SK-N-SH (cell line): ENCODE measurements at regions not wholly inside any gene's neighbourhood (a gene's known extent, or its start where the extent isn't known, plus 50 kb on each side); places are given as distances from the start of the nearest gene placed in this dataset.

ENCODE experiments used
- CTCF ChIA-PET: fragments of 300-600, 350-600 bp; formaldehyde crosslinking; extraction: SDS; loops from one replicate; lab custom pipeline; 2021; lab: Yijun Ruan, JAX
- POLR2A ChIA-PET: fragments of 350-600 bp; sonication (Branson Sonifier 250); formaldehyde crosslinking; extraction: SDS; loops from one replicate; lab custom pipeline; 2020; ENCODE audit warnings: antibody characterized with exemption, inconsistent platforms; lab: Yijun Ruan, JAX
- DNase-seq: peaks from one replicate; pipeline ENCODE4 v3.0.0; 2012
- H2AFZ ChIP-seq: fragments of 200-600 bp; sonication (generic); 2 replicates; pipeline ENCODE4 v1.8.1; 2016; ENCODE audit warnings: antibody characterized with exemption, mild to moderate bottlenecking, low read depth
- H3F3A ChIP-seq: fragments of 200-600 bp; sonication (generic); replicated peaks from 2 replicates; pipeline ENCODE3; 2016; ENCODE audit warnings: antibody characterized with exemption, mild to moderate bottlenecking; ENCODE audit not compliant: insufficient read depth
- H3K27ac ChIP-seq, 2 experiments: fragments of 200-500 bp in 1 of 2; fragments of 200-600 bp in 1 of 2; sonication (Bioruptor generic) in 1 of 2; sonication (generic), shearing (Covaris generic) in 1 of 2; 2 replicates each; pipeline versions ENCODE4 v1.5.1 to v1.6.1; 2014 to 2016; ENCODE audit warnings: low read depth in 2 of 2, inconsistent platforms in 1 of 2, low read length in 1 of 2, mild to moderate bottlenecking in 1 of 2, mixed read lengths in 1 of 2
- H3K27me3 ChIP-seq: fragments of 200-600 bp; sonication (generic), shearing (Covaris generic); 2 replicates; pipeline ENCODE4 v1.6.1; 2016; ENCODE audit warnings: mixed run types; ENCODE audit not compliant: insufficient read depth
- H3K36me3 ChIP-seq, 2 experiments: fragments of 200-500 bp in 1 of 2; fragments of 200-600 bp in 1 of 2; sonication (Bioruptor generic) in 1 of 2; sonication (generic) in 1 of 2; replicated peaks in 1 of 2; 2 replicates each; pipeline versions ENCODE3 to v1.5.1; 2014 to 2016; ENCODE audit warnings: low read length in 1 of 2, mild to moderate bottlenecking in 1 of 2; ENCODE audit not compliant: insufficient read depth in 2 of 2, control insufficient read depth in 1 of 2
- H3K4me1 ChIP-seq, 2 experiments: fragments of 200-500 bp in 1 of 2; fragments of 200-600 bp in 1 of 2; sonication (Bioruptor generic) in 1 of 2; sonication (generic), shearing (Covaris generic) in 1 of 2; 2 replicates each; pipeline versions ENCODE4 v1.5.1 to v1.6.1; 2014 to 2016; ENCODE audit warnings: low read depth in 1 of 2, low read length in 1 of 2, mixed run types in 1 of 2; ENCODE audit not compliant: insufficient read depth in 2 of 2, control insufficient read depth in 1 of 2
- H3K4me2 ChIP-seq: fragments of 200-600 bp; sonication (generic), shearing (Covaris generic); 2 replicates; pipeline ENCODE4 v1.6.1; 2017; ENCODE audit warnings: mixed run types
- H3K4me3 ChIP-seq, 2 experiments: fragments of 200-500 bp in 1 of 2; fragments of 200-600 bp in 1 of 2; sonication (Bioruptor generic) in 1 of 2; sonication (generic), shearing (Covaris generic) in 1 of 2; 2 replicates each; pipeline versions ENCODE4 v1.5.1 to v1.8.1; 2014 to 2016; ENCODE audit warnings: low read depth in 2 of 2, inconsistent platforms in 1 of 2, low read length in 1 of 2, mild to moderate bottlenecking in 1 of 2, mixed read lengths in 1 of 2, moderate library complexity in 1 of 2
- H3K79me2 ChIP-seq: fragments of 200-600 bp; sonication (generic); 2 replicates; pipeline ENCODE4 v1.8.1; 2017; ENCODE audit warnings: mild to moderate bottlenecking; ENCODE audit not compliant: insufficient read depth
- H3K9ac ChIP-seq: fragments of 200-600 bp; sonication (generic); 2 replicates; pipeline ENCODE4 v1.6.1; 2017; ENCODE audit warnings: mixed run types
- H3K9me2 ChIP-seq: fragments of 200-600 bp; sonication (generic); 2 replicates; pipeline ENCODE4 v1.6.1; 2017; ENCODE audit warnings: mixed run types
- H3K9me3 ChIP-seq: fragments of 200-600 bp; sonication (generic); 2 replicates; pipeline ENCODE4 v1.6.1; 2017; ENCODE audit warnings: mixed run types, mild to moderate bottlenecking, moderate library complexity
- H4K20me1 ChIP-seq: fragments of 200-600 bp; sonication (generic); 2 replicates; pipeline ENCODE4 v1.6.1; 2017; ENCODE audit warnings: mild to moderate bottlenecking, mixed run types; ENCODE audit not compliant: insufficient read depth
- EP300 ChIP-seq, 2 experiments: IDR thresholded peaks; 2 replicates each; pipeline versions ENCODE4 v1.4.0 to v1.6.1; 2012; ENCODE audit warnings: borderline replicate concordance in 1 of 2, low read depth in 1 of 2, low read length in 1 of 2
- FOXJ3 ChIP-seq: sonication (generic); formaldehyde crosslinking; IDR thresholded peaks from 2 replicates; pipeline ENCODE4 v1.5.1; 2020; ENCODE audit warnings: mild to moderate bottlenecking, missing genetic modification reagents
- MEF2A ChIP-seq: IDR thresholded peaks from 2 replicates; pipeline ENCODE4 v1.4.0; 2012; ENCODE audit warnings: low read depth, borderline replicate concordance
- MXI1 ChIP-seq: IDR thresholded peaks from 2 replicates; pipeline ENCODE4 v1.6.1; 2012; ENCODE audit warnings: mild to moderate bottlenecking, low read depth, low read length, improper control_type of control experiment
- NRF1 ChIP-seq: IDR thresholded peaks from 2 replicates; pipeline ENCODE4 v1.6.1; 2012; ENCODE audit warnings: low read depth, mild to moderate bottlenecking, low read length
- RAD21 ChIP-seq: IDR thresholded peaks from 2 replicates; pipeline ENCODE4 v1.6.1; 2012; ENCODE audit warnings: mild to moderate bottlenecking, low read length
- RCOR1 ChIP-seq: fragments of 150-350 bp; IDR thresholded peaks from 2 replicates; pipeline ENCODE4 v1.6.1; 2017; ENCODE audit warnings: antibody characterized with exemption, low read length
- SMC3 ChIP-seq: IDR thresholded peaks from 2 replicates; pipeline ENCODE4 v1.6.1; 2012; ENCODE audit warnings: low read depth, low read length, improper control_type of control experiment
- TAF1 ChIP-seq: IDR thresholded peaks from 2 replicates; pipeline ENCODE4 v1.6.1; 2012; ENCODE audit warnings: low read depth, mild to moderate bottlenecking, low read length, moderate library complexity, borderline replicate concordance
- TCF12 ChIP-seq: IDR thresholded peaks from 2 replicates; pipeline ENCODE4 v1.4.0; 2012
- WGBS: methylation state at CpG from one replicate; pipeline ENCODE4 v1.1.6; 2017; ENCODE audit warnings: low lambda C conversion rate; 5-methylcytosine and 5-hydroxymethylcytosine counted together
- TF ChIP-seq, protein P1 (sequence below): IDR thresholded peaks from 2 replicates; pipeline ENCODE4 v1.4.0; 2012; ENCODE audit warnings: low read depth, borderline replicate concordance
- TF ChIP-seq, protein P2 (sequence below): IDR thresholded peaks from 2 replicates; pipeline ENCODE4; 2012
- TF ChIP-seq, protein P3 (sequence below): fragments of 150-350 bp; IDR thresholded peaks from 2 replicates; pipeline ENCODE4 v1.6.1; 2016; ENCODE audit warnings: mild to moderate bottlenecking, low read depth, low read length

DNA sequence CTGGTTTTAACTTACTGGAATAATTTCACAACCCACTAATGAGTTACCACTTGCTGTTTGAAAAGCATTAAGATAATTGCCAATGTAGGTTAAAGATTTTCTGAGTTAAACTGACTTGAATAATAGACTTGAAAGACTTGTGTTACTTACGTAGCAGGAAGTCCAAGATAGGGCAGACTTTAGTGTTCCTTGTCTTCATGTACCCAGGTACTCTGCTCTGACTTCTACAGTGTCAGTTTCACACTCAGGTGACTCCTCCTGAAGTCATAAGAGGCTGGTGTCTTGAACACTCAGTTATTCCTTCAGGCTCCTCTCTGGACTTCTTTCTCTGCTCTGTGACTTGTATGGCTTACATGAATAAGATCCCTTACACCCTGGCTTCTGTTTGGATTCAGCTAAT, 76.3 kb upstream of the SGK1 start:
- Histone ChIP-seq H3K4me2 (no peak overlapping the region), H4K20me1 (no peaks in the 10 kb centered on the region), H3K9ac (no peak overlapping the region), H3K4me1 (no peaks in the 10 kb centered on the region), H3F3A (no peaks in the 10 kb centered on the region), H3K79me2 (no peaks in the 10 kb centered on the region), H3K4me3 (no peak overlapping the region), H3K9me2 (no peaks in the 10 kb centered on the region), H2AFZ (no peak overlapping the region), H3K27me3 (no peaks in the 10 kb centered on the region), H3K9me3 (no peaks in the 10 kb centered on the region), H3K36me3 (no peaks in the 10 kb centered on the region), H3K27ac (no peak overlapping the region)
- 100% methylated on average over 1 of the region's 1 CpG for WGBS
- POLR2A ChIA-PET: no interaction called here
- DNase-seq: no peak
- CTCF ChIA-PET: interaction anchor here (1.1 kb wide), 1 partner anchor 11 kb away, joined by 3 read pairs; no protein-coding TSS in a partner anchor
- TF ChIP-seq TAF1: no peak
- TF ChIP-seq, protein P1, sequence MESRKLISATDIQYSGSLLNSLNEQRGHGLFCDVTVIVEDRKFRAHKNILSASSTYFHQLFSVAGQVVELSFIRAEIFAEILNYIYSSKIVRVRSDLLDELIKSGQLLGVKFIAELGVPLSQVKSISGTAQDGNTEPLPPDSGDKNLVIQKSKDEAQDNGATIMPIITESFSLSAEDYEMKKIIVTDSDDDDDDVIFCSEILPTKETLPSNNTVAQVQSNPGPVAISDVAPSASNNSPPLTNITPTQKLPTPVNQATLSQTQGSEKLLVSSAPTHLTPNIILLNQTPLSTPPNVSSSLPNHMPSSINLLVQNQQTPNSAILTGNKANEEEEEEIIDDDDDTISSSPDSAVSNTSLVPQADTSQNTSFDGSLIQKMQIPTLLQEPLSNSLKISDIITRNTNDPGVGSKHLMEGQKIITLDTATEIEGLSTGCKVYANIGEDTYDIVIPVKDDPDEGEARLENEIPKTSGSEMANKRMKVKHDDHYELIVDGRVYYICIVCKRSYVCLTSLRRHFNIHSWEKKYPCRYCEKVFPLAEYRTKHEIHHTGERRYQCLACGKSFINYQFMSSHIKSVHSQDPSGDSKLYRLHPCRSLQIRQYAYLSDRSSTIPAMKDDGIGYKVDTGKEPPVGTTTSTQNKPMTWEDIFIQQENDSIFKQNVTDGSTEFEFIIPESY: no peak
- TF ChIP-seq, protein P2, sequence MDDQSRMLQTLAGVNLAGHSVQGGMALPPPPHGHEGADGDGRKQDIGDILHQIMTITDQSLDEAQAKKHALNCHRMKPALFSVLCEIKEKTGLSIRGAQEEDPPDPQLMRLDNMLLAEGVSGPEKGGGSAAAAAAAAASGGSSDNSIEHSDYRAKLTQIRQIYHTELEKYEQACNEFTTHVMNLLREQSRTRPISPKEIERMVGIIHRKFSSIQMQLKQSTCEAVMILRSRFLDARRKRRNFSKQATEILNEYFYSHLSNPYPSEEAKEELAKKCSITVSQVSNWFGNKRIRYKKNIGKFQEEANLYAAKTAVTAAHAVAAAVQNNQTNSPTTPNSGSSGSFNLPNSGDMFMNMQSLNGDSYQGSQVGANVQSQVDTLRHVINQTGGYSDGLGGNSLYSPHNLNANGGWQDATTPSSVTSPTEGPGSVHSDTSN: no peak
- TF ChIP-seq SMC3: no peak
- TF ChIP-seq RCOR1: no peak

DNA sequence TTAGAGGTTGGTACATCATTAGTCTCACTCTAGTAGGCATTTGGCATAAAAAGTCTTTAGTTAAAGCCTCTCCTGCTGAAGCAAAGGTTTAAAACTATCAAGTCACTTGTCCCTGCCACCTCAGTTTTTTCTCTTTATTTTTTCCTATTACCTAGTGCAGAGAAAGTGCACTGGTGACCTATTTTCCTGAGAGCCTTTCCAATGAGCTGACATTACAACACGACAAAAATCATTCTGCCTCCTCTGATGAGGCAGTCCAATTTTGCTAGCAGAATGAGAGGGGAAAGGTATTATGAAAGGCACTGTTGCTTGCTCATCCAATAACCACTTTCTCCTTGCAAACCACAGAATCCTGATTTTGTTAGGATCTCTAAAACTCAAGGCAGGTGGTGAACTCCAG, 73.3 kb upstream of the SGK1 start:
- POLR2A ChIA-PET: no interaction called here
- 96% methylated on average over 1 of the region's 1 CpG for WGBS

DNA sequence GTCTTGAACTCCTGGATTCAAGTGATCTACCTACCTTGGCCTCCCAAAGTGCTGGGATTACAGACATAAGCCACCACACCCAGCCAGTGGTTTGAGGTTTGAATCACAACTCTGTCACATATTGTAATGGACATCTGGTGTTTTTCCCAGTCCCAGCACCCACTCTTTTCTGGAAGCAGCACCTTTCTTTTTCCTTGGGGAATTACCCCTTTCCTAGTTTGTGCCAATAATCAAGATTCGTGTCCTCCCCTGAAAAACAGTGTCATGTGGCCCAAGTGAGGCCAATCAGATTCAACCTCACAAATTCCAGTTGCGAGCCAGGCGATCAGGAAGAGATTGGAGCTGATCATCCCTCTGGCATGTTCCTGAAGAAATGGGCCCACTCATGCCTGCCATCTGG, 71.7 kb upstream of the SGK1 start:
- TF ChIP-seq TCF12 (no peak), NRF1 (no peak), FOXJ3 (CRISPR knock-in tag) (no peak), RAD21 (no peak), RCOR1 (no peak), EP300 (IDR thresholded peaks at IDR 0.05; ENCODE audit: borderline replicate concordance in 1 of 2, low read depth in 1 of 2, low read length in 1 of 2) (no peak), MXI1 (no peak)
- TF ChIP-seq, protein P1: no peak
- TF ChIP-seq, protein P3, sequence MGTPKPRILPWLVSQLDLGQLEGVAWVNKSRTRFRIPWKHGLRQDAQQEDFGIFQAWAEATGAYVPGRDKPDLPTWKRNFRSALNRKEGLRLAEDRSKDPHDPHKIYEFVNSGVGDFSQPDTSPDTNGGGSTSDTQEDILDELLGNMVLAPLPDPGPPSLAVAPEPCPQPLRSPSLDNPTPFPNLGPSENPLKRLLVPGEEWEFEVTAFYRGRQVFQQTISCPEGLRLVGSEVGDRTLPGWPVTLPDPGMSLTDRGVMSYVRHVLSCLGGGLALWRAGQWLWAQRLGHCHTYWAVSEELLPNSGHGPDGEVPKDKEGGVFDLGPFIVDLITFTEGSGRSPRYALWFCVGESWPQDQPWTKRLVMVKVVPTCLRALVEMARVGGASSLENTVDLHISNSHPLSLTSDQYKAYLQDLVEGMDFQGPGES: no peak
- Histone ChIP-seq H3K79me2 (no peaks in the 10 kb centered on the region), H3K4me1 (no peaks in the 10 kb centered on the region), H3F3A (no peaks in the 10 kb centered on the region), H3K9me2 (no peaks in the 10 kb centered on the region), H3K4me3 (no peak overlapping the region), H3K9me3 (no peaks in the 10 kb centered on the region), H3K9ac (no peak overlapping the region), H3K27me3 (no peaks in the 10 kb centered on the region), H3K36me3 (no peaks in the 10 kb centered on the region), H3K27ac (no peak overlapping the region), H4K20me1 (no peaks in the 10 kb centered on the region), H2AFZ (no peak overlapping the region), H3K4me2 (no peak overlapping the region)
- 89% methylated on average over 3 of the region's 3 CpGs for WGBS
- ChIA-PET POLR2A (no interaction called here), CTCF (interaction anchor here (1.1 kb wide), 1 partner anchor 9 kb away, joined by 4 read pairs; no protein-coding TSS in a partner anchor)
- DNase-seq: no peak

More for the DNA sequence above, 73.3 kb upstream of the SGK1 start:
- no peak overlapping the region for H3K4me2 ChIP-seq
- no peak overlapping the region for H3K27ac ChIP-seq
- CTCF ChIA-PET: interaction anchor here (1.1 to 1.4 kb wide), 2 partner anchors 27 to 432 kb away, joined by 3 read pairs; no protein-coding TSS in a partner anchor
- H3K9ac ChIP-seq: no peak overlapping the region
- H3K27me3 ChIP-seq: no peaks in the 10 kb centered on the region
- H3K9me3 ChIP-seq: no peaks in the 10 kb centered on the region
- no peaks in the 10 kb centered on the region for H4K20me1 ChIP-seq
- no peaks in the 10 kb centered on the region for H3K4me1 ChIP-seq
- DNase-seq: no peak
- H3K4me3 ChIP-seq: no peak overlapping the region
- no peaks in the 10 kb centered on the region for H3K79me2 ChIP-seq
- H3K9me2 ChIP-seq: no peaks in the 10 kb centered on the region
- H3F3A ChIP-seq: no peaks in the 10 kb centered on the region
- no peak overlapping the region for H2AFZ ChIP-seq
- no peak for TF ChIP-seq MEF2A
- H3K36me3 ChIP-seq: no peaks in the 10 kb centered on the region
